NCI-H345 treated with DMSO at 0.1 percent for 48 hours (cell line): ENCODE measurements at regions not wholly inside any gene's neighbourhood (a gene's known extent, or its start where the extent isn't known, plus 50 kb on each side); places are given as distances from the start of the nearest gene placed in this dataset.

Experiments used
- DNase-seq: peaks from one replicate; lab custom pipeline; 2025; ENCODE audit not compliant: unreplicated experiment; lab: John Stamatoyannopoulos, UW

GRCh38 chr4:61067381-61067780, 132.7 kb upstream of the ADGRL3 start:
- no peak for DNase-seq

GRCh38 chr4:61068060-61068459, 132.1 kb upstream of the ADGRL3 start:
- DNase-seq = no peak

- DNase-seq = no peak
Observed at GRCh38 chr4:61068745-61069144, 131.4 kb upstream of the ADGRL3 start.

- no peak for DNase-seq
Observed at GRCh38 chr4:61070269-61070668, 129.9 kb upstream of the ADGRL3 start.

- DNase-seq = no peak
Observed at GRCh38 chr4:61079427-61079826, 120.7 kb upstream of the ADGRL3 start.

GRCh38 chr4:61079976-61080375, 120.2 kb upstream of the ADGRL3 start:
- DNase-seq = no peak

GRCh38 chr4:61085534-61085933, 114.6 kb upstream of the ADGRL3 start:
- no peak for DNase-seq

GRCh38 chr4:61086357-61086756, 113.8 kb upstream of the ADGRL3 start:
- no peak for DNase-seq

GRCh38 chr4:61086979-61087378, 113.1 kb upstream of the ADGRL3 start:
- no peak for DNase-seq

- DNase-seq = no peak
Observed at GRCh38 chr4:61094854-61095598, 105.1 kb upstream of the ADGRL3 start.

- no peak for DNase-seq
Observed at GRCh38 chr4:61128682-61129081, 71.4 kb upstream of the ADGRL3 start.

GRCh38 chr4:61129971-61130370, 70.2 kb upstream of the ADGRL3 start:
- no peak for DNase-seq

- DNase-seq = no peak
Observed at GRCh38 chr4:61143461-61143860, 56.7 kb upstream of the ADGRL3 start.

- no peak for DNase-seq
Observed at GRCh38 chr4:61149278-61149677, 50.8 kb upstream of the ADGRL3 start.
